Endothelial cell of umbilical vein (primary cell): ENCODE measurements at regions not wholly inside any gene's neighbourhood (a gene's known extent, or its start where the extent isn't known, plus 50 kb on each side); places are given as distances from the start of the nearest gene placed in this dataset.

ENCODE experiments used
- BruUV-seq: library from RNA; stranded (reverse); fragments of 400-500 nt; replicated peaks from 2 replicates; lab custom pipeline; 2021; lab: Mats Ljungman, UMichigan
- CTCF ChIA-PET: fragments of 300-600, 350-600 bp; sonication (Branson Sonifier 250); formaldehyde crosslinking; loops from one replicate; lab custom pipeline; 2021; ENCODE audit warnings: antibody characterized with exemption, inconsistent platforms; lab: Charles Lee
- POLR2A ChIA-PET: fragments of 300-600, 350-600 bp; sonication (Branson Sonifier 250); formaldehyde crosslinking; loops from one replicate; lab custom pipeline; 2021; ENCODE audit warnings: antibody characterized with exemption, inconsistent platforms; lab: Charles Lee
- DNase-seq: peaks from one replicate; pipeline ENCODE4 v3.0.0-alpha.2; 2011; ENCODE audit warnings: low read depth, low spot score
- FAIRE-seq: peaks from 2 replicates; lab custom pipeline; 2011; peaks lifted over from hg19 to GRCh38; lab: Jason Lieb, UNC
- H2AFZ ChIP-seq: 2 replicates; pipeline ENCODE4 v1.6.0; 2012; ENCODE audit warnings: low read depth, low read length, control low read depth, inconsistent platforms
- H3K27ac ChIP-seq: 2 replicates; pipeline ENCODE4 v1.5.1; 2011; ENCODE audit warnings: low read depth, mild to moderate bottlenecking, control low read depth, low read length, moderate library complexity; ENCODE audit not compliant: insufficient read depth
- H3K27me3 ChIP-seq, 2 experiments: 2 replicates each; pipeline versions ENCODE4 v1.6.0 to v1.6.1; 2011; ENCODE audit warnings: low read length in 2 of 2, mixed read lengths in 1 of 2; ENCODE audit not compliant: control insufficient read depth in 2 of 2, insufficient read depth in 2 of 2
- H3K36me3 ChIP-seq, 2 experiments: 2 replicates in 1 of 2; 3 replicates in 1 of 2; pipeline ENCODE4 v1.5.1; 2011; ENCODE audit warnings: low read length in 2 of 2, mild to moderate bottlenecking in 1 of 2, moderate library complexity in 1 of 2; ENCODE audit not compliant: control insufficient read depth in 2 of 2, insufficient read depth in 2 of 2; ENCODE audit errors: extremely low read depth in 1 of 2
- H3K4me1 ChIP-seq: 3 replicates; pipeline ENCODE4 v1.5.1; 2011; ENCODE audit warnings: mild to moderate bottlenecking, low read length; ENCODE audit not compliant: control insufficient read depth, insufficient read depth; ENCODE audit errors: extremely low read depth
- H3K4me2 ChIP-seq: 2 replicates; pipeline ENCODE4 v1.6.1; 2011; ENCODE audit warnings: low read length, control low read depth, mixed read lengths; ENCODE audit not compliant: insufficient read depth
- H3K4me3 ChIP-seq, 3 experiments: fragments of 200-600 bp in 1 of 3; sonication (generic), shearing (Covaris generic) in 1 of 3; replicated peaks in 1 of 3; 2 replicates each; pipeline ENCODE4 v1.5.1; 2011 to 2016; ENCODE audit warnings: control low read depth in 3 of 3, low read length in 3 of 3, mild to moderate bottlenecking in 2 of 3, inconsistent platforms in 1 of 3, low read depth in 1 of 3, moderate library complexity in 1 of 3; ENCODE audit not compliant: insufficient read depth in 1 of 3
- H3K79me2 ChIP-seq: 2 replicates; pipeline ENCODE4 v1.6.0; 2012; ENCODE audit warnings: low read length, inconsistent platforms; ENCODE audit not compliant: control insufficient read depth, insufficient read depth
- H3K9ac ChIP-seq: replicated peaks from 2 replicates; pipeline ENCODE3; 2011; ENCODE audit warnings: low read length, control low read depth; ENCODE audit not compliant: insufficient read depth; ENCODE audit errors: extremely low read depth
- H3K9me1 ChIP-seq: replicated peaks from 3 replicates; pipeline ENCODE4 v1.6.0; 2011; ENCODE audit warnings: mild to moderate bottlenecking, low read length; ENCODE audit not compliant: control insufficient read depth, insufficient read depth; ENCODE audit errors: extremely low read depth
- H3K9me3 ChIP-seq: replicated peaks from 2 replicates; pipeline ENCODE4 v1.5.1; 2012; ENCODE audit warnings: low read length, inconsistent platforms; ENCODE audit not compliant: control insufficient read depth, insufficient read depth
- H4K20me1 ChIP-seq: replicated peaks from 2 replicates; pipeline ENCODE3; 2011; ENCODE audit warnings: mild to moderate bottlenecking, low read length; ENCODE audit not compliant: control insufficient read depth, insufficient read depth; ENCODE audit errors: extremely low read depth
- EZH2 ChIP-seq: IDR thresholded peaks from 2 replicates; pipeline ENCODE4 v1.6.1; 2012; ENCODE audit warnings: borderline replicate concordance, low read depth, mild to moderate bottlenecking, moderate library complexity, low read length, inconsistent platforms; ENCODE audit not compliant: severe bottlenecking
- FOS ChIP-seq: IDR thresholded peaks from 2 replicates; pipeline ENCODE4 v1.6.1; 2011; ENCODE audit warnings: mild to moderate bottlenecking, low read length, moderate library complexity, borderline replicate concordance; ENCODE audit not compliant: insufficient read depth
- GATA2 ChIP-seq: IDR thresholded peaks from 2 replicates; pipeline ENCODE4 v1.7.0; 2011; ENCODE audit warnings: low read depth, mild to moderate bottlenecking, moderate library complexity, mixed read lengths, low read length; ENCODE audit not compliant: insufficient read length, insufficient read depth
- JUN ChIP-seq: IDR thresholded peaks from 2 replicates; pipeline ENCODE4 v1.6.1; 2011; ENCODE audit warnings: borderline replicate concordance, low read depth; ENCODE audit not compliant: insufficient read length, insufficient read depth
- MYC ChIP-seq: IDR thresholded peaks from one replicate; pipeline ENCODE4 v1.6.1; 2011; ENCODE audit warnings: mild to moderate bottlenecking, low read depth, low read length
- POLR2A ChIP-seq: IDR thresholded peaks from 2 replicates; pipeline ENCODE4 v1.6.1; 2012; ENCODE audit warnings: low read depth, mild to moderate bottlenecking, control low read depth, low read length
- POLR2AphosphoS5 ChIP-seq: IDR thresholded peaks from 2 replicates; pipeline ENCODE4 v1.6.1; 2012; ENCODE audit warnings: low read depth, mild to moderate bottlenecking, control low read depth, low read length, moderate library complexity; ENCODE audit not compliant: insufficient read depth
- dilution Hi-C: fragments of 300-500 bp; cut with MboI; formaldehyde crosslinking; loops from one replicate; pipeline ENCODE4 v1.15.0; 2019; ENCODE audit warnings: low sequenced_read_pairs; ENCODE audit not compliant: extremely low pct_ligation_motif_present
- intact Hi-C: fragments of 100-400 bp; cut with micrococcal nuclease; formaldehyde crosslinking; loops from one replicate; pipeline ENCODE4 v1.10.0; 2022
- TF ChIP-seq, protein P1 (sequence below), 2 donors: IDR thresholded peaks; 1 replicate in 1 of 2; 2 replicates in 1 of 2; pipeline ENCODE4 v1.5.1; 2011; ENCODE audit warnings: low read length in 2 of 2, mild to moderate bottlenecking in 2 of 2, moderate library complexity in 2 of 2, control low read depth in 1 of 2, inconsistent platforms in 1 of 2, low read depth in 1 of 2; ENCODE audit not compliant: insufficient read depth in 1 of 2; ENCODE audit errors: extremely low read depth in 1 of 2
- TF ChIP-seq, protein P2 (sequence below): IDR thresholded peaks from 2 replicates; pipeline ENCODE4 v1.6.1; 2011; ENCODE audit not compliant: insufficient read depth, insufficient read length

DNA sequence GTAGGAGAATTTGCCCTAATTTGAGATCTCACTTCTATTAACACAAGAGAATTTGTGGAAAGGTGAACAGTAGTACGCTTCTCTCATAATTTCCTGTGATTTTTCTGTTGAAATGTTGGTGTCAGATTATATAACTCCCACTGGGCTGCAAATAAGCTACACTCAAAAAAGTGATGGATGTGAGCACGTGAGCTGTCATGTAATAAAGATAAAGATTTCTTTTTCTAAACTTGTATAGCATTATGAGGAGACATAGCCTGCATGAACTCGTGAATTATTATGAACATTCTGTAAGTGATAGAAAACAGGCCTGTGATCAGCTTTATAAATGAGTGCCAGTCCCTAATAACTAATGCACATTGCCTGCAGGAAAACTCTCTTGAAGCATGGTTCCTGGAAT is 356.6 kb upstream of the ACTRT1 start:
- H3K4me3 ChIP-seq = no peak overlapping the region
- dilution Hi-C loops = no loop called here
- no TSS peak for BruUV-seq
- intact Hi-C loops = no loop called here
- no peak overlapping the region for H2AFZ ChIP-seq
- no peak for TF ChIP-seq EZH2
- TF ChIP-seq, protein P1, sequence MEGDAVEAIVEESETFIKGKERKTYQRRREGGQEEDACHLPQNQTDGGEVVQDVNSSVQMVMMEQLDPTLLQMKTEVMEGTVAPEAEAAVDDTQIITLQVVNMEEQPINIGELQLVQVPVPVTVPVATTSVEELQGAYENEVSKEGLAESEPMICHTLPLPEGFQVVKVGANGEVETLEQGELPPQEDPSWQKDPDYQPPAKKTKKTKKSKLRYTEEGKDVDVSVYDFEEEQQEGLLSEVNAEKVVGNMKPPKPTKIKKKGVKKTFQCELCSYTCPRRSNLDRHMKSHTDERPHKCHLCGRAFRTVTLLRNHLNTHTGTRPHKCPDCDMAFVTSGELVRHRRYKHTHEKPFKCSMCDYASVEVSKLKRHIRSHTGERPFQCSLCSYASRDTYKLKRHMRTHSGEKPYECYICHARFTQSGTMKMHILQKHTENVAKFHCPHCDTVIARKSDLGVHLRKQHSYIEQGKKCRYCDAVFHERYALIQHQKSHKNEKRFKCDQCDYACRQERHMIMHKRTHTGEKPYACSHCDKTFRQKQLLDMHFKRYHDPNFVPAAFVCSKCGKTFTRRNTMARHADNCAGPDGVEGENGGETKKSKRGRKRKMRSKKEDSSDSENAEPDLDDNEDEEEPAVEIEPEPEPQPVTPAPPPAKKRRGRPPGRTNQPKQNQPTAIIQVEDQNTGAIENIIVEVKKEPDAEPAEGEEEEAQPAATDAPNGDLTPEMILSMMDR (IDR thresholded peaks at IDR 0.05; ENCODE audit: extremely low read depth in 1 of 2, insufficient read depth in 1 of 2, low read depth in 1 of 2, low read length in 2 of 2) = no peak
- TF ChIP-seq JUN = no peak
- TF ChIP-seq, protein P2, sequence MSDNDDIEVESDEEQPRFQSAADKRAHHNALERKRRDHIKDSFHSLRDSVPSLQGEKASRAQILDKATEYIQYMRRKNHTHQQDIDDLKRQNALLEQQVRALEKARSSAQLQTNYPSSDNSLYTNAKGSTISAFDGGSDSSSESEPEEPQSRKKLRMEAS = no peak
- TF ChIP-seq POLR2AphosphoS5 = no peak
- TF ChIP-seq POLR2A = no peak
- no peak for TF ChIP-seq FOS
- TF ChIP-seq MYC = no peak
- no peak for TF ChIP-seq GATA2
- H3K27ac ChIP-seq = no peak overlapping the region
- H3K9me1 ChIP-seq = no peaks in the 10 kb centered on the region
- H3K4me2 ChIP-seq = no peak overlapping the region
- ChIA-PET CTCF (interaction anchor here (1.1 kb wide), 1 partner anchor 12 kb away, joined by 3 read pairs; no protein-coding TSS in a partner anchor), POLR2A (no interaction called here)
- no peak overlapping the region for H3K9ac ChIP-seq
- H3K79me2 ChIP-seq = no peaks in the 10 kb centered on the region
- no peaks in the 10 kb centered on the region for H3K4me1 ChIP-seq
- H3K36me3 ChIP-seq = no peaks in the 10 kb centered on the region
- no peak for FAIRE-seq
- DNase-seq = no peak
- H3K27me3 ChIP-seq = no peaks in the 10 kb centered on the region
- no peaks in the 10 kb centered on the region for H4K20me1 ChIP-seq
- H3K9me3 ChIP-seq = no peaks in the 10 kb centered on the region
